Caco-2 (cell line): ENCODE measurements at regions not wholly inside any gene's neighbourhood (a gene's known extent, or its start where the extent isn't known, plus 50 kb on each side); places are given as distances from the start of the nearest gene placed in this dataset.

ENCODE experiments used
- BruUV-seq: library from RNA; stranded (reverse); fragments of 400-500 nt; replicated peaks from 2 replicates; lab custom pipeline; 2021; lab: Mats Ljungman, UMichigan
- CTCF ChIA-PET: fragments of 300-600 bp; sonication (Branson Sonifier 250); formaldehyde crosslinking; loops from one replicate; lab custom pipeline; 2022; ENCODE audit warnings: antibody characterized with exemption; lab: Charles Lee
- POLR2A ChIA-PET: fragments of 300-600 bp; sonication (Branson Sonifier 250); formaldehyde crosslinking; loops from one replicate; lab custom pipeline; 2022; ENCODE audit warnings: antibody characterized with exemption; lab: Charles Lee
- DNase-seq, 2 experiments: peaks; one replicate each; pipeline versions ENCODE4 v3.0.0 to v3.0.0-alpha.2; 2020 to 2022
- H3K27me3 ChIP-seq: replicated peaks from 2 replicates; pipeline ENCODE4 v1.6.0; 2011; ENCODE audit warnings: low read length; ENCODE audit not compliant: control insufficient read depth, insufficient read depth
- H3K36me3 ChIP-seq: 2 replicates; pipeline ENCODE4 v1.5.1; 2011; ENCODE audit warnings: low read length; ENCODE audit not compliant: control insufficient read depth, insufficient read depth
- H3K4me1 ChIP-seq: fragments of 250-450 bp; sonication (Bioruptor Pico); 2 replicates; pipeline ENCODE4 v1.5.1; 2020; ENCODE audit warnings: mild to moderate bottlenecking
- H3K4me3 ChIP-seq: 2 replicates; pipeline ENCODE4 v1.5.1; 2011; ENCODE audit warnings: low read depth, mild to moderate bottlenecking, control low read depth, low read length
- H3K9me3 ChIP-seq: fragments of 250-450 bp; sonication (Bioruptor Pico); 2 replicates; pipeline ENCODE4 v1.5.1; 2020; ENCODE audit warnings: mild to moderate bottlenecking, moderate library complexity
- H3K27ac Mint-ChIP-seq: one replicate; pipeline ENCODE4 v1.8.0; 2022; ENCODE audit warnings: mixed read lengths; ENCODE audit not compliant: unreplicated experiment
- H3K27me3 Mint-ChIP-seq: one replicate; pipeline ENCODE4 v1.8.0; 2022; ENCODE audit warnings: mixed read lengths; ENCODE audit not compliant: insufficient read depth, unreplicated experiment
- H3K36me3 Mint-ChIP-seq: one replicate; pipeline ENCODE4 v1.8.0; 2022; ENCODE audit warnings: mild to moderate bottlenecking, mixed read lengths; ENCODE audit not compliant: insufficient read depth, unreplicated experiment
- H3K4me1 Mint-ChIP-seq: one replicate; pipeline ENCODE4 v1.8.0; 2022; ENCODE audit warnings: low read depth, mixed read lengths; ENCODE audit not compliant: unreplicated experiment
- H3K4me3 Mint-ChIP-seq: one replicate; pipeline ENCODE4 v1.8.0; 2022; ENCODE audit warnings: mild to moderate bottlenecking, moderate library complexity, mixed read lengths; ENCODE audit not compliant: unreplicated experiment
- H3K9me3 Mint-ChIP-seq: one replicate; pipeline ENCODE4 v1.8.0; 2022; ENCODE audit warnings: mixed read lengths; ENCODE audit not compliant: unreplicated experiment
- CTCF ChIP-seq, 2 experiments: fragments of 200-600 bp in 1 of 2; IDR thresholded peaks; 1 replicate in 1 of 2; 2 replicates in 1 of 2; pipeline versions ENCODE4 v1.5.1 to v1.8.0; 2011 to 2022; ENCODE audit warnings: antibody characterized with exemption in 1 of 2, control low read depth in 1 of 2, inconsistent platforms in 1 of 2, low read depth in 1 of 2, low read length in 1 of 2, mild to moderate bottlenecking in 1 of 2, moderate library complexity in 1 of 2; ENCODE audit not compliant: insufficient read depth in 1 of 2, severe bottlenecking in 1 of 2, unreplicated experiment in 1 of 2
- intact Hi-C: fragments of 100-400 bp; cut with micrococcal nuclease; formaldehyde crosslinking; loops from one replicate; pipeline ENCODE4 v1.10.0; 2022; ENCODE audit not compliant: unreplicated experiment

GRCh38 chr18:59810183-59810582, 89.6 kb upstream of the PMAIP1 start:
- POLR2A ChIA-PET: no interaction called here
- H3K27me3 Mint-ChIP-seq: peaks cover 14% of the 10 kb centered on the region
- CTCF ChIA-PET: no interaction called here

GRCh38 chr18:59802031-59802430, 97.8 kb upstream of the PMAIP1 start:
- Mint-ChIP-seq H3K4me3 (no peak overlapping the region), H3K27me3 (no peaks in the 10 kb centered on the region), H3K9me3 (no peaks in the 10 kb centered on the region), H3K36me3 (no peaks in the 10 kb centered on the region), H3K27ac (no peak overlapping the region), H3K4me1 (no peaks in the 10 kb centered on the region)
- no peaks in the 10 kb centered on the region for H3K27me3 ChIP-seq
- H3K9me3 ChIP-seq: no peaks in the 10 kb centered on the region
- H3K36me3 ChIP-seq: no peaks in the 10 kb centered on the region
- no peaks in the 10 kb centered on the region for H3K4me1 ChIP-seq
- no peak for DNase-seq
- ChIA-PET POLR2A (no interaction called here), CTCF (no interaction called here)
- no TSS peak for BruUV-seq
- intact Hi-C loops: no loop called here
- H3K4me3 ChIP-seq: no peak overlapping the region
- no peak for TF ChIP-seq CTCF (IDR thresholded peaks at IDR 0.05; ENCODE audit: insufficient read depth in 1 of 2, low read depth in 1 of 2, low read length in 1 of 2, severe bottlenecking in 1 of 2, unreplicated experiment in 1 of 2)

More at GRCh38 chr18:59810183-59810582, 89.6 kb upstream of the PMAIP1 start:
- Histone ChIP-seq H3K4me3 (no peak overlapping the region), H3K27me3 (no peaks in the 10 kb centered on the region), H3K4me1 (no peaks in the 10 kb centered on the region), H3K9me3 (no peaks in the 10 kb centered on the region), H3K36me3 (no peaks in the 10 kb centered on the region)
- no TSS peak for BruUV-seq
- no peak for DNase-seq
- H3K4me3 Mint-ChIP-seq: no peak overlapping the region
- intact Hi-C loops: no loop called here
- no peaks in the 10 kb centered on the region for H3K4me1 Mint-ChIP-seq
- H3K27ac Mint-ChIP-seq: no peak overlapping the region
- H3K36me3 Mint-ChIP-seq: no peaks in the 10 kb centered on the region
- no peak for TF ChIP-seq CTCF (IDR thresholded peaks at IDR 0.05; ENCODE audit: insufficient read depth in 1 of 2, low read depth in 1 of 2, low read length in 1 of 2, severe bottlenecking in 1 of 2, unreplicated experiment in 1 of 2)
- H3K9me3 Mint-ChIP-seq: no peaks in the 10 kb centered on the region

GRCh38 chr18:59801576-59801975, 98.2 kb upstream of the PMAIP1 start:
- TF ChIP-seq CTCF (IDR thresholded peaks at IDR 0.05; ENCODE audit: insufficient read depth in 1 of 2, low read depth in 1 of 2, low read length in 1 of 2, severe bottlenecking in 1 of 2, unreplicated experiment in 1 of 2): no peak
- Mint-ChIP-seq H3K9me3 (no peaks in the 10 kb centered on the region), H3K36me3 (no peaks in the 10 kb centered on the region), H3K4me3 (no peak overlapping the region), H3K27me3 (no peaks in the 10 kb centered on the region), H3K4me1 (no peaks in the 10 kb centered on the region), H3K27ac (no peak overlapping the region)
- intact Hi-C loops: no loop called here
- Histone ChIP-seq H3K9me3 (no peaks in the 10 kb centered on the region), H3K36me3 (no peaks in the 10 kb centered on the region), H3K27me3 (no peaks in the 10 kb centered on the region), H3K4me1 (no peaks in the 10 kb centered on the region), H3K4me3 (no peak overlapping the region)
- BruUV-seq: no TSS peak
- DNase-seq: no peak
- ChIA-PET POLR2A (no interaction called here), CTCF (no interaction called here)
